Vagina (tissue), 2 donors: ENCODE measurements at regions not wholly inside any gene's neighbourhood (a gene's known extent, or its start where the extent isn't known, plus 50 kb on each side); places are given as distances from the start of the nearest gene placed in this dataset.

Experiments used
- DNase-seq, 2 donors: peaks; one replicate each; pipeline ENCODE4 v3.0.0-alpha.2; 2017; ENCODE audit errors: extremely low spot score in 2 of 2
- H3K27ac ChIP-seq: fragments of 200-600 bp; sonication (generic); one replicate; pipeline ENCODE4 v1.5.1; 2019
- H3K27me3 ChIP-seq: fragments of 200-600 bp; sonication (generic); one replicate; pipeline ENCODE4 v1.5.1; 2019
- H3K36me3 ChIP-seq, 2 donors: fragments of 200-600 bp; sonication (generic); one replicate each; pipeline ENCODE4 v1.5.1; 2017 to 2019
- H3K4me1 ChIP-seq: fragments of 200-600 bp; sonication (generic); one replicate; pipeline ENCODE4 v1.5.1; 2019
- H3K4me3 ChIP-seq, 2 donors: fragments of 200-600 bp; sonication (generic); 1 replicate in 1 of 2; 2 replicates in 1 of 2; pipeline ENCODE4 v1.5.1; 2016 to 2019
- H3K9me3 ChIP-seq: fragments of 200-600 bp; sonication (generic); one replicate; pipeline ENCODE4 v1.5.1; 2019
- CTCF ChIP-seq, 3 experiments: fragments of 450-650 bp in 2 of 3; fragments of 200-600 bp in 1 of 3; sonication (generic) in 1 of 3; IDR thresholded peaks; one replicate each; pipeline ENCODE4 v1.5.1; 2017 to 2019; ENCODE audit warnings: antibody characterized with exemption in 3 of 3, mild to moderate bottlenecking in 2 of 3, moderate library complexity in 2 of 3
- POLR2A ChIP-seq, 2 donors: fragments of 450-650 bp; IDR thresholded peaks; one replicate each; pipeline ENCODE4 v1.6.1; 2017; ENCODE audit warnings: antibody characterized with exemption in 2 of 2, mild to moderate bottlenecking in 2 of 2, moderate library complexity in 2 of 2
- POLR2AphosphoS5 ChIP-seq, 2 donors: sonication (generic); formaldehyde crosslinking; IDR thresholded peaks; one replicate each; pipeline ENCODE4 v1.9.0; 2017; ENCODE audit warnings: antibody characterized with exemption in 2 of 2, mild to moderate bottlenecking in 2 of 2, low read depth in 1 of 2; ENCODE audit not compliant: insufficient read depth in 1 of 2
- intact Hi-C: fragments of 100-400 bp; cut with DNase I; formaldehyde crosslinking; loops from one replicate; pipeline ENCODE4 v1.15.1; 2023

GRCh38 chr14:25250516-25250915 is 200.6 kb upstream of the STXBP6 start:
- DNase-seq, result no peak
- intact Hi-C loops, result no loop called here
- H3K27me3 ChIP-seq, result no peaks in the 10 kb centered on the region
- no peak overlapping the region for H3K4me3 ChIP-seq
- no peaks in the 10 kb centered on the region for H3K36me3 ChIP-seq
- no peaks in the 10 kb centered on the region for H3K4me1 ChIP-seq
- TF ChIP-seq POLR2AphosphoS5 (IDR thresholded peaks at IDR 0.05; ENCODE audit: insufficient read depth in 1 of 2, low read depth in 1 of 2), result no peak
- TF ChIP-seq CTCF (IDR thresholded peaks at IDR 0.05), result no peak
- no peak for TF ChIP-seq POLR2A (IDR thresholded peaks at IDR 0.05)
- H3K27ac ChIP-seq, result no peak overlapping the region
- H3K9me3 ChIP-seq, result no peaks in the 10 kb centered on the region

GRCh38 chr14:25247609-25248008 is 197.7 kb upstream of the STXBP6 start:
- H3K4me3 ChIP-seq, result no peak overlapping the region
- DNase-seq, result no peak
- no peaks in the 10 kb centered on the region for H3K27me3 ChIP-seq
- H3K27ac ChIP-seq, result no peak overlapping the region
- intact Hi-C loops, result no loop called here
- no peaks in the 10 kb centered on the region for H3K36me3 ChIP-seq
- H3K9me3 ChIP-seq, result no peaks in the 10 kb centered on the region
- H3K4me1 ChIP-seq, result no peaks in the 10 kb centered on the region
- TF ChIP-seq CTCF (IDR thresholded peaks at IDR 0.05) (no peak), POLR2A (IDR thresholded peaks at IDR 0.05) (no peak), POLR2AphosphoS5 (IDR thresholded peaks at IDR 0.05; ENCODE audit: insufficient read depth in 1 of 2, low read depth in 1 of 2) (no peak)

- Histone ChIP-seq H3K4me1 (no peaks in the 10 kb centered on the region), H3K4me3 (no peak overlapping the region), H3K27me3 (no peaks in the 10 kb centered on the region), H3K36me3 (no peaks in the 10 kb centered on the region), H3K27ac (no peak overlapping the region), H3K9me3 (no peaks in the 10 kb centered on the region)
- intact Hi-C loops, result no loop called here
- no peak for TF ChIP-seq POLR2AphosphoS5 (IDR thresholded peaks at IDR 0.05; ENCODE audit: insufficient read depth in 1 of 2, low read depth in 1 of 2)
- TF ChIP-seq POLR2A (IDR thresholded peaks at IDR 0.05), result no peak
- no peak for TF ChIP-seq CTCF (IDR thresholded peaks at IDR 0.05)
- no peak for DNase-seq
Measured at GRCh38 chr14:25246751-25247150, 196.8 kb upstream of the STXBP6 start.

GRCh38 chr14:25239170-25239569 is 189.2 kb upstream of the STXBP6 start:
- Histone ChIP-seq H3K4me1 (no peaks in the 10 kb centered on the region), H3K27ac (no peak overlapping the region), H3K27me3 (no peaks in the 10 kb centered on the region), H3K36me3 (no peaks in the 10 kb centered on the region), H3K9me3 (no peaks in the 10 kb centered on the region), H3K4me3 (no peak overlapping the region)
- DNase-seq, result no peak
- TF ChIP-seq CTCF (IDR thresholded peaks at IDR 0.05), result no peak
- no peak for TF ChIP-seq POLR2A (IDR thresholded peaks at IDR 0.05)
- intact Hi-C loops, result no loop called here

- no peak overlapping the region for H3K4me3 ChIP-seq
- H3K4me1 ChIP-seq, result no peaks in the 10 kb centered on the region
- H3K27ac ChIP-seq, result no peak overlapping the region
- H3K9me3 ChIP-seq, result no peaks in the 10 kb centered on the region
- H3K36me3 ChIP-seq, result no peaks in the 10 kb centered on the region
- TF ChIP-seq CTCF (IDR thresholded peaks at IDR 0.05) (no peak), POLR2A (IDR thresholded peaks at IDR 0.05) (no peak), POLR2AphosphoS5 (IDR thresholded peaks at IDR 0.05; ENCODE audit: insufficient read depth in 1 of 2, low read depth in 1 of 2) (no peak)
- no peak for DNase-seq
- H3K27me3 ChIP-seq, result no peaks in the 10 kb centered on the region
- intact Hi-C loops, result no loop called here
Measured at GRCh38 chr14:25237845-25238244, 187.9 kb upstream of the STXBP6 start.
